Type B pancreatic cell (in vitro differentiated cells): ENCODE measurements at regions not wholly inside any gene's neighbourhood (a gene's known extent, or its start where the extent isn't known, plus 50 kb on each side); places are given as distances from the start of the nearest gene placed in this dataset.
"Not testable (repeated sequence)": the region's sequence is repeated elsewhere in the genome, so short reads cannot be mapped to it uniquely, and the experiment has no call there.

Source experiments
- DNase-seq: peaks from one replicate; pipeline ENCODE4 v3.0.0; 2021; ENCODE audit warnings: mixed read lengths; ENCODE audit not compliant: unreplicated experiment; ENCODE audit errors: extremely low spot score
- H3K27ac Mint-ChIP-seq: 2 replicates; pipeline ENCODE4 v1.8.0; 2021; ENCODE audit warnings: mild to moderate bottlenecking, mixed read lengths
- H3K27me3 Mint-ChIP-seq: 2 replicates; pipeline ENCODE4 v1.8.0; 2021; ENCODE audit warnings: mixed read lengths
- H3K36me3 Mint-ChIP-seq: 2 replicates; pipeline ENCODE4 v1.8.0; 2021; ENCODE audit warnings: mixed read lengths
- H3K4me1 Mint-ChIP-seq: one replicate; pipeline ENCODE4 v1.8.0; 2021; ENCODE audit warnings: mixed read lengths; ENCODE audit not compliant: unreplicated experiment
- H3K4me3 Mint-ChIP-seq: 2 replicates; pipeline ENCODE4 v1.8.0; 2021; ENCODE audit warnings: mild to moderate bottlenecking, mixed read lengths
- H3K9me3 Mint-ChIP-seq: 2 replicates; pipeline ENCODE4 v1.8.0; 2021; ENCODE audit warnings: mixed read lengths
- CTCF ChIP-seq: fragments of 200-600 bp; sonication (generic); conservative IDR thresholded peaks from 2 replicates; pipeline ENCODE4 v1.5.0; 2021; ENCODE audit warnings: antibody characterized with exemption, mild to moderate bottlenecking

GRCh38 chr3:69688400-69688799 is 50.9 kb upstream of the MITF start:
- TF ChIP-seq CTCF, result no peak
- peaks cover 9% of the 10 kb centered on the region for H3K27me3 Mint-ChIP-seq
- no peak overlapping the region for H3K27ac Mint-ChIP-seq
- H3K4me1 Mint-ChIP-seq, result peaks cover 21% of the 10 kb centered on the region
- no peak overlapping the region for H3K4me3 Mint-ChIP-seq
- DNase-seq, result no peak
- H3K9me3 Mint-ChIP-seq, result no peaks in the 10 kb centered on the region
- no peaks in the 10 kb centered on the region for H3K36me3 Mint-ChIP-seq

DNA sequence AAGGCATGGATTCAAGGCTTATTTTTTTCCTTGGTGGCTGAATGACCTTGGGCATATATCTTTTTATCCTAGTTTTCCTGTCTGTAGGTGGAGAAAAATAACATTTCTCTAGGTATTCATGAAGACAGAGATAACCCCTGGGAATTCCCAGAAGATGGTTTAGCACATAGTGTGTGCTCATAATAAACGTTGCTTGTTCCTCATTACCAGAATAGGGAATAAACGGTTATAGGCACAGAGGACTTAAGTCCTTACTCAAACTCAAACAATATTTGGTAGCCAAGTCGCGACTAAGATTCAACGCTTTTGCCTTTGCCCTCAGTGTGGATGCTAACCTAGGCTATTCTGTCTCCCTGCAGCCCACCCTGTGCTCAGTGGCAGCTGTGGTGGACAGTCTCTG is 51.6 kb upstream of the MITF start:
- H3K9me3 Mint-ChIP-seq, result no peaks in the 10 kb centered on the region
- TF ChIP-seq CTCF, result no peak
- peaks cover 12% of the 10 kb centered on the region for H3K27me3 Mint-ChIP-seq
- no peak overlapping the region for H3K27ac Mint-ChIP-seq
- peaks cover 21% of the 10 kb centered on the region for H3K4me1 Mint-ChIP-seq
- no peaks in the 10 kb centered on the region for H3K36me3 Mint-ChIP-seq
- no peak for DNase-seq
- H3K4me3 Mint-ChIP-seq, result no peak overlapping the region

DNA sequence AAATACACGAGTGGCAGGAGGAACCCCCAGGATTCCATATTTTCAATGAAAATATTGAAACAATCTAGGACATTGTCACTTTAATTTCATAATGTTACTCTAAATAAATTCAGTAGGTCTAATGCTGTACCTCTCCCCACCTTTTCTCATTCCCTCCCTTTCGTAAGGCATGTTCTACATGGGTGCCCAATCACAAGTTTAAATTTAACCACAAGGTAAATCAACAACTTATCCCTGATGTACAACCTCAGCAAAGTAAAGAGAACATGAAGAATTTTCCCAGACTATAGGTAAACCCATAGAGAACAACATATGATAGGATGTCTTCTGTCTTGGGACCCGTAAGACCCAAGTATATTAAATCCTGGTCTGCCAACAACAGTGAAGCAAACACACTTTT is 53.2 kb upstream of the MITF start:
- H3K27me3 Mint-ChIP-seq, result peaks cover 12% of the 10 kb centered on the region
- DNase-seq, result no peak

DNA sequence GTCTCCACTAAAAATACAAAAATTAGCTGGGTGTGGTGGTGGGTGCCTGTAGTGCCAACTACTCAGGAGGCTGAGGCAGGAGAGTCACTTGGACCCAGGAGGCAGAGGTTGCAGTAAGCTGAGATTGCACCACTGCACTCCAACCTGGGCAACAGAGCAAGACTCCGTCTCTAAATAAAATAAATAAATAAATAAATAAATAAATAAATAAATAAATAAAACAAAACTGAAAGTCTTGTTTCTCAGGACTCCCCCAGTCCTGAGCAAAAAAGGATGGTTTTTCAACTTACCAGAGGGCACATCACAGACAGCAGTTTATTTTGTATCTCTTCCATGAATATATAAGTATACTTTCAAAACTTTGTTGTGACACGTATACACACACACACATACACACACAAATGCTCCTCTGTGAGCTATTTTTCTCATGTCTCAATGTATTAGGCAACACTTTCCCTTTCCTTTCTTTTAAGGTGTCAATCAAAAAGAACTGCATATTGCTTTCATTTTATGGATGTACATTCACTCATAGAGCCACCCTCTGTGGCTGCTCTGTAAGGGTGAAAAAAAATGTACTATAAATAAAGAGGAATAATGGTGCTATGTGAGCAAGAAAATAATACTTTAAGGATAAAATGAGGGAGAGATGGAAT is 54.8 kb upstream of the MITF start:
- no peak for DNase-seq
- Mint-ChIP-seq H3K4me1 (peaks cover 9% of the 10 kb centered on the region), H3K9me3 (no peaks in the 10 kb centered on the region), H3K27ac (no peak overlapping the region), H3K36me3 (no peaks in the 10 kb centered on the region), H3K4me3 (no peak overlapping the region), H3K27me3 (peaks cover 11% of the 10 kb centered on the region)
- TF ChIP-seq CTCF, result no peak

More for the DNA sequence above, 53.2 kb upstream of the MITF start:
- no peaks in the 10 kb centered on the region for H3K9me3 Mint-ChIP-seq
- no peak overlapping the region for H3K27ac Mint-ChIP-seq
- no peak for TF ChIP-seq CTCF
- H3K4me1 Mint-ChIP-seq, result peaks cover 14% of the 10 kb centered on the region
- H3K4me3 Mint-ChIP-seq, result no peak overlapping the region
- H3K36me3 Mint-ChIP-seq, result no peaks in the 10 kb centered on the region

DNA sequence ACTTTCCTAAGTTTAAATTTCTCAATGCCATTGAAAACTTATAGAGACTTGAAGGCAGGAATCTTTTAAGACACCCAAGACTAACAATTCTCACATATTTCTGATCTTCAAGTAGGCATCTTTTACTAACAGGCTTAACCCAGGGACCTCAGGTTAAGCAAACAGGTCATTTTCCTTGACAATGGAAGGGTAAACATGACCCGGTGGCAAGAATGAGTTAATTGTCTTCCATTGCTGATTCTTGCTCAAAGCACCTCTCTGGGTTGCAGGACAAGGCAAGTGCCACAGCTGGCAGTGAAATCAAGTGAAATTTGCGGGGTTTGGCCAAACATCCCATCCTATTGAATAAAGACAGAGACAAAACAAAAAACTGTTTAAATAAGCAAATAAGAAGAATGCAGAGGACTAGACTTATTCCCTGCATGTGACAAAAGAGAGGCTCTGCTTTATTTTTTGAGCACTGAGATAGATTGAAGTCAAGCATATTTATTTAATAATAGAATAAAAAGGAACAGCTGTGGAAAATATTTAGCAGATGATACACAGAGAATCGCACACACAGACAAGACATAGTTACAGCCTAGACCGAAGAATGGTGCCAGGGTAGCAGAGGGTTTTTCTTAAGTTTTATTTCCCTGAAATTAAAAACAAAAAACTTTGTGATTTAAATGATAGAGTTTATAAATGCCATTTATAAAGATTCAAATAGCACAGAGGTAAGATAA is 56.0 kb upstream of the MITF start:
- Mint-ChIP-seq H3K27me3 (peaks cover 3% of the 10 kb centered on the region), H3K27ac (no peak overlapping the region), H3K36me3 (no peaks in the 10 kb centered on the region), H3K4me1 (peaks cover 9% of the 10 kb centered on the region), H3K9me3 (no peaks in the 10 kb centered on the region), H3K4me3 (peak overlapping the region; percentile 9)
- no peak for TF ChIP-seq CTCF
- DNase-seq, result no peak

DNA sequence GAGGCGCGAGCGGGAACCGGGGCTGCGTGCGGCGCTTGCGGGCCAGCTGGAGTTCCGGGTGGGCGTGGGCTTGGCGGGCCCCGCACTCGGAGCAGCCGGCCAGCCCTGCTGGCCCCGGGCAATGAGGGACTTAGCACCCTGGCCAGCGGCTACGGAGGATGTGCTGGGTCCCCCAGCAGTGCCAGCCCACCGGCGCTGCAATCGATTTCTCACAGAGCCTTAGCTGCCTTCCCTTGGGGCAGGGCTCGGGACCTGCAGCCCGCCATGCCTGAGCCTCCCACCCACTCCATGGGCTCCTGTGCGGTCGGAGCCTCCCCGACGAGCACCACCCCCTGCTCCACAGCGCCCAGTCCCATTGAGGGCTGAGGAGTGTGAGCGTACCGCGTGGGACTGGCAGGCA is 61.8 kb upstream of the MITF start:
- not testable (repeated sequence) for H3K27ac Mint-ChIP-seq, H3K4me3 Mint-ChIP-seq, H3K9me3 Mint-ChIP-seq, H3K36me3 Mint-ChIP-seq, DNase-seq, H3K27me3 Mint-ChIP-seq
- peaks cover 14% of the 10 kb centered on the region for H3K4me1 Mint-ChIP-seq
